H1 (cell line): ENCODE measurements at regions not wholly inside any gene's neighbourhood (a gene's known extent, or its start where the extent isn't known, plus 50 kb on each side); places are given as distances from the start of the nearest gene placed in this dataset.

ENCODE experiments used
- TF ChIP-seq, protein P1 (sequence below): IDR thresholded peaks from 2 replicates; pipeline ENCODE4 v1.6.1; 2012; ENCODE audit warnings: low read length, inconsistent platforms

DNA sequence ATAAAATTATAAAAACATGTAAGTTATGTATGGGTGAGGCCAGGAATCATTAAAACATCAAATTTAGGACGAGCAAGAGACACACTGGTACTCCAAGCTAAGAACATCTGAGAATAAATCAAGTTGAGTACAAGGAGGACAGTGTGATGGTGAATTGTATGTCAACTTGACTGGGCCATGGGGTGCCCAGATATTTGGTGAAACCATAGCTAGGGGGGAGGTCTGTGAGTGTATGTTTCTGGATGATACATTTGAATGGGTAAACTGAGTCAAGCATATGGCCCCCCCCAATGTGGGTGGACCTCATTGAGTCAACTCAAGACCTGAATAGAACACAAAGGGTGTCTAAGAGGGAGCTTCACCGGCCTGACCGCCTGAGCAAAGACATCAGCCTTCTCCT, 115.3 kb upstream of the BCOR start (continued):
- TF ChIP-seq, protein P1, sequence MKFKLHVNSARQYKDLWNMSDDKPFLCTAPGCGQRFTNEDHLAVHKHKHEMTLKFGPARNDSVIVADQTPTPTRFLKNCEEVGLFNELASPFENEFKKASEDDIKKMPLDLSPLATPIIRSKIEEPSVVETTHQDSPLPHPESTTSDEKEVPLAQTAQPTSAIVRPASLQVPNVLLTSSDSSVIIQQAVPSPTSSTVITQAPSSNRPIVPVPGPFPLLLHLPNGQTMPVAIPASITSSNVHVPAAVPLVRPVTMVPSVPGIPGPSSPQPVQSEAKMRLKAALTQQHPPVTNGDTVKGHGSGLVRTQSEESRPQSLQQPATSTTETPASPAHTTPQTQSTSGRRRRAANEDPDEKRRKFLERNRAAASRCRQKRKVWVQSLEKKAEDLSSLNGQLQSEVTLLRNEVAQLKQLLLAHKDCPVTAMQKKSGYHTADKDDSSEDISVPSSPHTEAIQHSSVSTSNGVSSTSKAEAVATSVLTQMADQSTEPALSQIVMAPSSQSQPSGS, result no peak
